GM21360 (cell line): ENCODE measurements at regions not wholly inside any gene's neighbourhood (a gene's known extent, or its start where the extent isn't known, plus 50 kb on each side); places are given as distances from the start of the nearest gene placed in this dataset.

Experiments used
- ATAC-seq: cut with Tn5 transposase; IDR thresholded peaks from one replicate; pipeline ENCODE4 v1.9.1; 2021; ENCODE audit warnings: mild to moderate bottlenecking, moderate library complexity; ENCODE audit not compliant: unreplicated experiment

DNA sequence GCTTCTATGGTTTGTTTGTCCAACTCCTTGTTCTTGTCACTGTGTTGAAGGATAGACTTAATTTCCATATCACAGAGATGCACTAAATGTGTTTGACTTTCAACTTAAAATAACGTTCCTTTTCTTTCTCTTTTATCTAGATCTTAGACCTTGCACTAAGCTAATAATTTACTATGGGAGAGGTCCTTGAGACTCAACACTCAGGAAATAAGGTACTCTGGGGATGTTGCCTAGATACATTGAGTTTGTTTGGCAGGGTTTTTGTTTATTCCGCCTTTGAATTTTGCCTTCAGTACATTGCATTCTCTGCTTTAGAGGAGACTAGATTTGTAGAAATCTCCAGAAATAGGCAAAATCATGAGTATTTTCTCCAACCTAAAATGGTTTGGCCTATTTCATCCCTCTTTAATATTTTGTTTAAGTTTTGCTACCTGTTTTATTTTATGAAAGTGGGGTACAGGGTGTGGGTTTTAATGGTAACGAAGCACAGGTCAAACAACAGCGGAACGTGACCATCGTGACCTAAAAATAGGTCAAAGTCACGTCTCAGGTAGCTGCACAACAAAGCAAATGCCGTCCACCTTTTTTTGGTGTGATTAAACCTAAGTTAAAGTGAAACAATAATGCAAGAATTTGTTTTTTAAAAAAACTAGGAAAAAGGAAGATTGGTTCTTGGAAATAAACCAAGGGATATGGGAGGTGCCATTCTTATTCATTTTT lies 115.3 kb upstream of the CPSF6 start:
- no peak for ATAC-seq

DNA sequence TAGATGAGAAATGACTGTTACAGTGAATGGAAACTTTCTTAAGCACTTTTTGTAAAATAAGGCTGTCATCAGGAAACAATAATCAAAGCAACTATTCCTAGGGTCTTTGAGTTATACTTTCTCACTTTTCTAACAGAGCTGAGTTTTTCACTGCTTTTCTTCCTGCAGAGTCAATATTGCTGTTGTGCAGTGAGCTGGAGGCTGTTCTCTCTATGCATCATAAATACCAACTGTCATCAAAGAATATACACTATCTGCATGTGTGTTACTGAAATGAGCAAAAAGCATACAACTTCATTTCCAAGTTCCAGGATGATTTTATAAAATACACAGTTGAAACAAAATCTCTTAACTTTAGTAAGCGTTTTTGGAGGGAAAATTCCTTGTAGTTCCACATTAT lies 110.4 kb upstream of the CPSF6 start:
- no peak for ATAC-seq

- ATAC-seq, result no peak
Observed at GRCh38 chr12:69129564-69129963, 109.8 kb upstream of the CPSF6 start.

DNA sequence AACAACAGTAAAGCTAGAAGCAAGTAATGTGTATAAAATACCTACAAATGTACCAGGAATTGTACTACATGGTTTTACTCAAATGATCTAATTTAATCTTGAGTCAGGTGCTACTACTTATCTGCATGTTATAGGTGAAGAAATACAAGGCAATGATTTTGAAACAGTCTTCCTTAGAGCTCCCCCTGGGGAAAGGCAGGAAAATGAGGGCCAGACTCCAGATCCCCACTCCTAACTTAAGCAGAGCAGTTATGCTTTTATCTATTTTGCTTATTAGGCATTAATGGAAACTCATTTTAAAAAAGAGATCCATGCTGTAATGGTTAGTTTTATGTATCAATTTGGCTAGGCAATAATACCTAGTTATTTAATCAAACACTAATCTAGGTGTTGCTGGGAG lies 109.3 kb upstream of the CPSF6 start:
- no peak for ATAC-seq

DNA sequence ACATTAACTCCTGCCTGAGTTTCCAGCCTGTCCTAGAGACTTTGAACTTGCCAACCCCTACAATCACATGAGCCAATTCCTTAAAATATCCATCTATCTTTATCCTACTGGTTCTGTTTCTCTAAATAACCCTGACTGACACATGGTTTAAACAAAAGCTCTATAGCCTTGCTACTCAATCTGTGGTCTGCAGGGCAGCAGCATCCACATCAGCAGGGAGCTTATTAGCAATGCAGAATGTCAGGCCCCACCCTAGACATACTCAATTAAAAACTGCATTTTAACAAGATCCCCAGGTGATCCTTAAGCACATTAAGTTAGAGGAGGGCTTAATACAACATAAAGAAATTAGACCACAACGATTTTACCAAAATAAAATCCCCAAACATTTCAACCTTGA lies 108.3 kb upstream of the CPSF6 start:
- ATAC-seq, result no peak

- ATAC-seq, result no peak
Observed at GRCh38 chr12:69136931-69137613, 102.3 kb upstream of the CPSF6 start.

GRCh38 chr12:69141074-69141473 lies 98.3 kb upstream of the CPSF6 start:
- ATAC-seq, result no peak

DNA sequence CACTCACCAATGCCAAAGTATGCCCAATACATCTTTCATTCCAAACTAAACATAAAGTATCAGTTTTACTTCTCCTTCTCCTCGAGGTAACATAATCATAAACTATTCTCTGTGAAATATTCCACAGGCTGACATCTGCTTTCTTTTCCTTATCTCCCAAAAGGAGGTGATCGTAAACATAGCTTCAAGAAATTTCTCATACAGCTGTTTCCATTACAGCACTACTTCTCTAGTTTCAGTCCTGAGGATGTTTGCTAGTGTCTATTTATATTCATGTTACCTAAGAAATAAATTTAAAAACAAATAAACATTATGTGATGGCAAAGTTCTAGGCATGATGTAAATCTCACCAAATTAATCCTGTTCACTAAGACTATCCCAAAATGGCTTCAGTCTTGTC lies 90.1 kb upstream of the CPSF6 start:
- ATAC-seq, result no peak

GRCh38 chr12:69150083-69150795 lies 89.1 kb upstream of the CPSF6 start:
- ATAC-seq, result no peak

GRCh38 chr12:69150796-69151127 lies 88.6 kb upstream of the CPSF6 start:
- ATAC-seq, result no peak

DNA sequence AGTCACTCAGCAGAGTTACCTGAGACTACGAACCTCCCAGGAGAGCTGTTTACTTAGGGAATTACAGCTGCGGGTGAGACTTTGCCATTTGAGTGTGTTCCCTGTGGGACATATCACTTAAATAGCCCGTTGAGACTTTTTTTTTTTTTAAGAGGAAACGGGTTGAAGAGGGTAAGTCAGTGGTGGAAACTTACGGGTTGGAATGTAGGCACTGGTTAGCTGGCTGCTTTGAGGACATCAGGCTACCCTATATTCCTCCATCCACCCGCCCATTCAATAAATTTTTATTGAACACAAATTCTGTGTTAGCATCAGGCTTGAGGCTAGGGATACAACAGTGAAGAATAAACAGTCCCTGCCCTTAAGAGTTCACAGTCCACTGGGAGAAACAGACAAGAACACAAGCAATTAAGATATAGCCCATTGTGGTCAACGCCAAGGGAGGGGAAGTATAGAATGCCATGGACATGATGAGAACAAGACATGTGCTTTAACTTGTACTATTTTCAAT lies 88.1 kb upstream of the CPSF6 start:
- ATAC-seq, result no peak

DNA sequence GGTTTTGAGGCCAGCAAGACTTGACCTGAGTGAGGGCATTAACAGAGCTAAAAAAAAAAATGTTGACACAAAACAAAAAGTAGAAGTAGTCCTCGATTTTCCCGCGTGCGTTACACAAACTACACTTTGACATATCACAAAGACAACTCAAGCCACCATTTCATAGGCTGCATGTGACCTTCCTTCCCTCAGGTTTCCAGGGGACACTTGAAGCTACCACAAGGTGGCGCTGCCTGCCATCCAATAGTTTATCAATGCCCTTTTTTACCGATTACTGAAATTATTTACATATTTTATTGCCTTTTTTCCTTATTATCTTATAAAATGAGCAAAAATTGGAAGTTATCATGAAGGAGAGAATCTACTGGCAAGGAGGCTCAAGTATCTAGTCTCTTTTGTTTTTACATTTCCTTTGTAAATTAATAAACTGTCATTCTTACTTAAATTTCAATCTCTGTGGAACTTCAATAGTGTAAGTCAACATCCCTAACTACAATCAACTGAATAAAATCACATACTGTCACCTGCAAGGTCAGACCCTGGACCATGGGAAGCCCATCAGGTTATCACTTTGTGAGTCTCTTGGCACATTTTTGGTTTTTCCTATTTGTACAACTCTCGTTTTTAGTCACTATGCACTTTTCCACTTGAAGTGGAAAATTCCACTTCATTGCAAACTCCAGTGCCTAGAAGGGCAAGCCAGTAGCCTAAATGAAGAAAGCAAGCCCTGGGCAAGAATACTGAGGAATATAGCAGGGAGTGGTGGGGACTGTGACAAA lies 84.6 kb upstream of the CPSF6 start:
- ATAC-seq, result no peak

DNA sequence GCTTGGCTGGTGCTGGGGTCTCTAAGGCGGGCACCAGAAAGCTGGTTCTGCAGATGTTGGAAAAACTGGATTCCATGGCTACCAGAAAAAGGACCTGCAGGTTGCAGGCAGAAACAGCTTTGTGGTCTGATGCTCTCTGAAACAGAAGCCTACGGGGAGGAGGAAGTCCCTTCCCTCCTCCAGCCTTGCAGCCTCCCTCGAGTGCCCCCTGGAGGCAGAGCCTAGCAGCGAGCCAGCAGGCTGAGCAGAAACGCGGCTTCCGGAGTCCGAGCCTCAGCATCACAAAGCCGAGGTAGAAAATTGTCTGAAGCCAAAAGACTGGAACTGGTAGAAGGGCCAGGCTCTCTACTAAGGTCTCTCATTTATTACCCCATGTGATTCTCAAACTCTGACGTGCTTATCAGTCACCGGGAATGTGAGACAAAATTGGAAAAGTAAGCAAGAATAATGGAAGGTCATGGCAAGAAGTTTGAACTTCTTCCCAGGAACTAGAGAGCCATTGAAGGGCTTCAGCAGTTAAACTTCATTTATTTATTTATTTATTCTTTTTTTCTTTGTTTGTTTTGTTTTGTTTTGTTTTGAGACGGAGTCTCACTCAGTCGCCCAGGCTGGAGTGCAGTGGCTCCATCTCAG lies 82.2 kb upstream of the CPSF6 start:
- ATAC-seq, result peak; percentile 95

DNA sequence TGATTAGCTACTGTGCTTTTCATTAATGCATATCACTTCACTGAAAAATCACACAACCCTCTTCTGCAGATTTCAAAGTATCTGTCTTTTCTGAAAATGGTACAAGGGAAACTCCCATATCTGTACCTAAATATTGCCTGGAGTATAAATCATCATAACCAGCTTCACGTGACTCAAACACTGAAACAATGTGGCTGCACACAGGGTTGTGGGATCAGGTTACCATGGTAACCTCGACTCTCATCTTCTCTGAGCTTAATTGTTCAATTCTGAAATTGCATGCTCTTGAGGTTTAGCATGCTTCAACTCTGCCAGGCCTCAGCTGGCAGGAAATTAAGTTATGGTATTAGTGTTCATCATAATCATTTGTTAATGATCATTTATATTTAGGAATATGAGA lies 77.5 kb upstream of the CPSF6 start:
- ATAC-seq, result peak; percentile 43

- ATAC-seq, result no peak
Observed at GRCh38 chr12:69163681-69164362, 75.5 kb upstream of the CPSF6 start.

DNA sequence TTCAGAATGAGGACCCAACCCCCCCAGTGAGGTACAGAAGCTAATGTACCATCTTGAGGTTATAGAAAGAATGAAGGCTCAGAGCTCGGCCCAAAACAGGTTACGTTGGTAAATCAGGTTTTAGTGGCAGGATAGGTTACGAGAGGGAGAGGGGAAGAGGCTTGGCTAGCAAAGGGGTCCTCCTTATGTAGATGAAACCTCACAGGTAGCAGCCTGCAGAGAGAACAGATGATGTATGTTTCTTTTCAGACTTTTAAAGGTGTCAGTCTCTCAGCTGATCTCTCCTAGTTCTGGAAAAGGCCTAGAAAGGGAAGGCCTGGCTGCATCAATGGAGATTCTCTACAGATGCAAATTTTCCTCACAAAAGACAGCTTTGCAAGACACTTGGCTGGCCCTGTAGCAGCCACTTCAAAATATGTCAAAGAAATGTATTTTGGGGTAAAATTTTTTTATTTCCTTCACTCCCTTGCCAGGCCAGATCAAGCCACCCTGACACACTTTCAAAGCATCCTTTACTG lies 71.7 kb upstream of the CPSF6 start:
- no peak for ATAC-seq

- no peak for ATAC-seq
Observed at GRCh38 chr12:69168363-69168762, 71.0 kb upstream of the CPSF6 start.

DNA sequence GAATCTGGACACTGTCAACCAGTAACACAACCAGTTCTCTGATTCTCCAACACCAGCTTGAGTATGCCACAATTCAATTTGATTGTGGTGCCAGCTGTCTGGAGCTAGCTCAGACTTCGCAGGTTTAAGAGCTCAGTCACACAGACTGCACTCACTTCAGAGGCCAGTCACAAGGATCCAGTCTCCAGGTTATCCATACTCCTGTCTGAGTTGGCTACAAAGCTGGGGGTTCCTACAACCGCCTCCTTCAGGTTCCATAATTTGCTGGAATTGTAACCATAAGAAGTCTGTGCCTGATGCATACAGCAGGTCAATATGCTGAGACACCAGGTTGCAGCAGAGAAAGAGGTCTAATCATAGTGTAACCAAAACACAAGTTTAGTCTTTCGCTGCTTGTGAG lies 70.5 kb upstream of the CPSF6 start:
- no peak for ATAC-seq

DNA sequence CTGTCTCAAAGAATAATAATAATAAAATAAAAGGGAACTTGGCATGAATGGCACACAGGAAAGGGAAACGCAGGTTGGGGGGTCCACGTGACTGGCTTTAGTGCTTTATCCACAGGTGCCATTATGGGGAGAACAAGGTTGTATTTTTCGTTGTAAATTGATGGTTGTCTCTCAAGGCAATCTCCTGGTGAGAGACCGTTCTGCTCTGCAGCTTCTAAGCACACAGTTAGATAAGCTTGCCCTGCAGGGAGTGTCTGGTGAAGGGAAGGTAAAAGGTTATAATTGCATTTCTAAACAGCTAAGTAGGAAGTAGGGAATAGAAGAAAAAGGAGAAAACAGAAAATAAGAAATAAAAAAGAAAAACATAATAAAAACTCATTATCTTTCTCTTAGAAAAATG lies 69.1 kb upstream of the CPSF6 start:
- ATAC-seq, result no peak

DNA sequence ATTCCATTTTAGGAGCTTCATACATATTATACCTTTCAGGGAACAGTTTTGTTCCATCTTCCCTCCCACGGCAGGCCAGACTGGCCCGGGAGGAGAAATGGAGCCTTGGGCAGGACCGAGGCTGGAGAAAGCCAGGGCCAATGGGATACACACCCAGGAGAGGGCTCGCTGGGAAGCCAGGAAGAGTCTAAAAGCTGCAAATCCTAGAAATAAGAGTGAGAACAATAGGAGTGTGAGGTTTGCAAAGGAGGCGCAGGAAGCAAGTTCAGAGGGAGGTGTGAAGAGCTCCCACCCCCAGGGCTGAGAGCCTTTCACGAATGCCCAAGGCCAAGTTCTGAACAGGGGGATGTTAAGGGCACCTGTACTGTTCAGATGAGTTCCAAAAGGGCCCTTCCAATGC lies 67.5 kb upstream of the CPSF6 start:
- no peak for ATAC-seq
